ENCODE measurements at regions not wholly inside any gene's neighbourhood (a gene's known extent, or its start where the extent isn't known, plus 50 kb on each side); places are given as distances from the start of the nearest gene placed in this dataset.

DNA sequence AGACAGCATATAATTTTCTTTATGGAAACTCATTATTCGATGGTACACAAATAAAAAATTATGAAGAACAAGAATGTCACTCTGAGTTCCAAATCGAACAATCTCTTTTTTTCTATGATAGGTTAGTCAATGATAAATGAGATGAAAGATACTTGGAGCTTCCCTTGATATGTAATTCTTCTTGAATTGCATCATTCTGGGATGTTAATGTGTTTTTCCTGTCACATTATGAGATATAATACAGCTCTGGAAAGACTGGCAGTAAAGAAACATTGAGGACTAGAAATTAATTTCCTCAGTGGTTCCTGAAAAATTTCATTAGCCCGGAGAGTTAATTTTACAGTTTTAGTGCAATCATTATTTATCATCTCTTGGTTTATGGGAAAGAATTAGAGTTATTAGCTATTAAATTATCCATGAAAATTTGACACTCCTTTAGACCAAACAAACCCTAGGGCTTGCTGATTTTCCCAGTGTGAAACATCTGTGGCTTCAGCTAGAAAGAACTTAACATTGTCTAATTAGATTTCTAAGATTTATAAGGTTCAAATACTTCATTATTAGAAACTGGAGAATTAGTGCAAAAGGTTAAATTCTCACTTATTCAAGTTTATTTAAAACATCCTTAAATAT, 1546.6 kb upstream of the TENM3 start:
- no peak for DNase-seq (ENCODE audit: low read depth in 2 of 2)

DNA sequence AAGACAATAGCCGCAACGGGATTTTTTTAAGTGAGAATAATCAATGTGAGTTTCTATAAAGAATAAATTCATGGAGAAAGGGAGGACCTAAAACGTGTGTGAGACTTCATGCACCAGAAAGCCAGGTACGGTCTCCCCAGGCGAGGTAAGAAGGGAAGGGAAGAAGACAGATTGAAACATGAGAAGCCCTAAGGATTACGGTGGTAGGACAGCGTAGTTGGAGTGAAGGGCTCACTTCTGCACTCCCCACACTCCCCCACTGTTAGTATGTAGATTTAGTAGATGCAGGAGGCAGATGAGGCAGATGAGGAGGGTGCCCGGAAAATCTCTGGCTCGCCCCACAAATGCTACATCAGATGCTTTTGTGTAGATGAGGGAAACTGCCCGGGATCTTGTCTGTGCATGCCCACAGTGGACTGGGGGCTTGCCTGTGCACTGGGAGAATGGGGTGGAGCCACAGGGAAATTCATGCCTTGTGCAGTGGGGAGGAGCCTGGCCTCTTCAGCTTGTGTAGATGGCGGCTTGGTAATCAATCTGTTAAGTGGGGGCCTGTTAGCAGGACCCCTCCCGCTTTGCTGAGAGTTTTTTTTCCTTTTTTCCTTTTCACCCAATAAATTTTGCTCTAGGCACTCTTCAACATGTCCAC, 1544.5 kb upstream of the TENM3 start:
- no peak for DNase-seq (ENCODE audit: low read depth in 2 of 2)

DNA sequence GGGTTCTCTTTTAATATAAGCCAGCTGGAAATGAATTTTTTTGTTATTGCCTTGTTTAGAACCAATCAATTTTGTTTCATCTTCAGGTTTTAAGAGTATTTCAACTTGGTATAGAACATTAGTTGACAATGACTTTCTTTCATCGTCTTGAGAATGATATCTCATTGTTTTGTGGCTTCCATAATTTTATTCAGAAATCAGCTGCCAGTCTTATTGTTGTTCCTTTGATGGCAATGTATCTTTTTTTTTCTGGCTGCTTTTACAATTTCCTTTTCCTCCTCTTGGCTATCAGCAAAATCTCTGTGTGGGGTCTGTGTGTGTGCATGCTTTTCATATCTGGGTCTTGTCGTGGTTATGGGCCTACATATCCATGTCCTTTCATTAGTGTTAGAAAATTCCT, 1536.4 kb upstream of the TENM3 start:
- no peak for DNase-seq (ENCODE audit: low read depth in 2 of 2)

DNA sequence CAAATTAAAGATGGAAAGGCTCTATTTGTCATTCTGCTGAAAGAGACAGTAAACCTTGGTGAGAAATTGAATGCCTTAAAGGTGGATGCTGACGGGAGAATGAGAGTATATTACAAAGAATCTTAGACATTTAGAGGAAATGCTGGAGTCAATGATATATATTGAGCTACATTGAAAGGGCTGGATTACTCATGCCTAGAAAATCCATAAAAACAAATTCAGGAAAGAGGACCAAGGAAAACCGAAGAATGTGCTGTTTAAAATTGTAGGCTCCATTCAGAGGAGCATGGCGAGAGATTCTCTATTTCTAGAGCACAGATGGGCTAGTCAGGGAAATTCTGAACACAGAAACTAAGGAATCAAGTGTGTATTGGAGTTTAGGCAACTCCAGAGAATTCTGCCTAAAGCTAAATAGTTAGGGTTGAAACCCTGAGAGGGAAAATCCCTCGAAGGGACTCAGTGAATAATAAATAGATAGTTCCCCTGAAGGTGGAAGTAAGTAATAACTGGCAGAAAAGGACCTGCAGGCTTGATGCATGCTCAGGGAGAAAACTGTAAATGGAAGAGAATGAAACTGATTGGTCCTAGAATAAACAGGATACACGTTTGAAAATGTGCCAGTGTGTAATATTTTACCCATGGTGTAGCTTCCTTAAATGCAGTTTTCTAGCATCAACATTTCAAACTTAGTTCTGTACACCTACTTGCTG, 1532.4 kb upstream of the TENM3 start:
- DNase-seq (ENCODE audit: low read depth in 2 of 2) = no peak

DNA sequence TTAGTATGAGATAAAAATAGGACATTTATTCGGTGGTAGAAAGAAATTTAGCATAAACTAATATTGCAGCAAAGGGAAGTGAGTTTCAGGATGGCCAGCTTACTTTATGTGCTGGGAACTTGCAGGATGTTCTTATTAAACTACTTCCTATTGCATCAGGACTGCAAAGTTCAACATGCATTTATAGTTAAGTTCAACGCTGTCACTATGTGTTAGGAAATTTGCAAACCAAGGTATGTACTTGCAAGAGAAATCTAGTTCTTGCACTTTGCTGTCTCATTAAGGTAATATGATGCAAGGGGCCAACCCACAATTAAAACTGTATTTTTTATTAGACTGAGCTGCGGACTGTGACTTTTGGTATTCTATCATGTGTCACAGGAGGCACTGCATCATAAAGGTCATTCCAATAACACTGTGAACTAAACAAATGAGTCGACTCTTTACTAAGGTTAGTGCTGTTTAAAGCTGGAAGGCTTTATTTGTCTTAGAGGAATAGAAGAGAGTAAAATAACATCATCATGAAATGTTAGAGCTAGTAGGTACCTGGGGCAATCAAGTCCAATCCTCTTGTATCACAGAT, 1525.7 kb upstream of the TENM3 start:
- no peak for DNase-seq (ENCODE audit: low read depth in 2 of 2)

DNA sequence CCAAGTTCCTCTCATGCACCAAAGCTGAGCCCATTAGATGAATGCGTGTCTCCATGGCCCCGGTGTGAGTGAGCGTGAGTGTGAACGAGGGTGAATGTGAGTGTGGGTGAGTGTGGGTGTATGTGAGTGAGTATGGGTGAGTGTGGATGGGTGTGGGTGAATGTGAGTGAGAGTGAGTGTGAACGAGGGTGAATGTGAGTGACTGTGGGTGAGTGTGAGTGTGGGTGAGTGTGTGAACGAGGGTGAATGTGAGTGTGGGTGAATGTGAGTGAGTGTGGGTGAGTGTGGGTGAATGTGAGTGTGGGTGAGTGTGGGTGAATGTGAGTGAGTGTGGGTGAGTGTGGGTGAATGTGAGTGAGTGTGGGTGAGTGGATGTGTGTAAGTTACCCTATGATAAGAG, 1521.8 kb upstream of the TENM3 start:
- no peak for DNase-seq (ENCODE audit: low read depth in 2 of 2)

DNA sequence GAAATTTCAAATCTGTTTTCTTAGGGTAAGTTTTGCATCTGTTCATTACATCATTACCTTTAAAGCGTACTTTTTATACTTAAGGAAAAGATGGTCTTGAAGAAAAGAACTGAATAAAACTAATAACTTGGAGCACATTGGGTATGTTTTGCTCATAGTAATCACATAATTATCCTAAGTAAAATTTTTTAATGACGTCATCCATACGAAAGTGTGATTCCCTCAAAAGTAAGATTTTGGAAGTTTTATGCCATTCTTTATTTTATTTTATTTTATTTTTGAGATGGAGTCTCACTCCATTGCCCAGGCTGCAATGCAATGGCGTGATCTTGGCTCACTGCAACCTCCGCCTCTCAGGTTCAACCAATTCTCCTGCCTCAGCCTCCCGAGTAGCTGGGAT, 1516.6 kb upstream of the TENM3 start:
- DNase-seq (ENCODE audit: low read depth in 2 of 2) = no peak

DNA sequence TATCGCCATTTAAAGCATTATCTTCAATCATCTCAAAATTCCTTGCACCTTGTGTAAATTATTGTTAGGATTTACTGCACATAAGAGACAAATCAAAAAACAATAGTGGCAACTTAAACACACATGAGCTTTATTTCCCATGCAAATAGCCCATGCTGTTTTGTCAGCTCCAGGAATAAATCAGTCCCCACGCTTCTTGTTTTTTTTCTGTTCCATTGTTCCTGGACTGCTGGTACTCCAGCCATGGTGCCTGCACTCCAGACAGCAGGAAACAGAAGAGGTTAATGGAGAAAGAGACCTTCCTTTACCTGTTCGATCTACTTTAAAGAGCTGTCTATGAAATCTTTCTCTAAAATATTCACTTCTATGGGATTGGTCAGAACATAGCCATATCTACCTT, 1515.7 kb upstream of the TENM3 start:
- no peak for DNase-seq (ENCODE audit: low read depth in 2 of 2)

DNA sequence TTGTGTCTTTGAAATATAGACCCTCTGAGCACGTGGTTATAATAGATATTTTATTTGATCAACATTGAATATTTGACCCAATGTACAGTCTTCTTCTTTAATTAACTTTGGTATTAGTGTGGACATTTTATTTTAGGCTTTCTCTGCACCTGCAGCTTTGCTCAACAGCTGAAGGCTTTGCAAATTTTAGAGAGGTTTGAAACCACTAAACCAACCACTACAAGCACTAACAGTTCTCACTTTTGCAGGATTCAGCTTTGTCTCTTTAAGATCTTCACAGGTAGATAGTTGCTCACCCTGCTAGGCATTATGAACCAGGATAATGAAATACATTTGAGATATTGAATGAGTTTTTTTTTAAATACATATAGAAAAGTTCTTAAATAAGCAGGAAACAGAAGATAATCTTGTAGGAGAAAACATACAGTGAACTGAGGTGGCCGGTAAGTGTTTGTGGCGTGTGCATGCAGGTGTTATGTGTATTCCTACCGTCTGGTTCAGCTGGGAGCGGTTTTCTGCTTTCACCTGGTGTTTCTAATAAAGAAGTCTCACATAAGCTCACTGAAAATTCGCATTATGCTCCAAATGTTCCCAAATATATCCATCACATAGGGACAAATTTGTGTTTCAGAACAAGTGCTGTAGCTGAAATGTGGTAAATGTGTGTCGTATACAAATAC, 1508.3 kb upstream of the TENM3 start:
- no peak for DNase-seq (ENCODE audit: low read depth in 2 of 2)

DNA sequence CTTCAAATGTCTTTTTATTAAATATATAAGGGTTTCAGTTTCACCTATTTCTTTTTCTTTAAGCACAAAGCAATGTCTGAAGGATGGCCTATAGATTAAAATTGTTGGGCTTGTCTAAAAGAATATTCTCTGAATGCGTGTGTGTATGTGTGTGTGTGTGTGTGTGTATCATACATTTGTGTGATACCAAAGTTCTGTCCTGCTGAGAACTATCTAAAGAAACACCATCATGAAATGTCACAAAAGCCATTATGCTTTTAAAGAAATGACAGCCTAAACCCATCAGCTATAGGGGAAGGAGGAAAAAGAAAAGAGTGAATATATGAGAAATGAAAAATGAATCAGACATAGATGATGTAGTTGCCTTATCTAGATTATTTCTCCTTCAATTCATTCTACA, 1501.5 kb upstream of the TENM3 start:
- DNase-seq (ENCODE audit: low read depth in 2 of 2) = no peak

DNA sequence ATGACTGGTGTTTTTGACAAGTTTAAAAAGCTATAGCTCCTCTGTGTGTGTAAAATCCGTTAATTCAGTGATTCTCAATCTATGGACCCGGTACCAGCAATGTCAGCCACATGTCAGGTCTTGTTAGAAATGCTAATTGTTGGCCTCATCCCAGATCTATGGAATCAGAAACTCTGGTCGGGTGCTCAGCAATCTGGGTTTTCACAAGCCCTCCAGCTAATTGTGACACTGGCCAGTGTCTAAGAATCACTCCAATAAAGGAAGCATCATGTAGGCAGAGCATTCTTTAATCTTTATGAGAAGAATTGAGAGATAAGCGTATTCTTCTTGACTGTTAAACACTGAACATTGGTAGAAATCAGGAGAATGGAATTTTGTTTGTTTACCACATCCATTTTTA, 1498.2 kb upstream of the TENM3 start:
- no peak for DNase-seq (ENCODE audit: low read depth in 2 of 2)

DNA sequence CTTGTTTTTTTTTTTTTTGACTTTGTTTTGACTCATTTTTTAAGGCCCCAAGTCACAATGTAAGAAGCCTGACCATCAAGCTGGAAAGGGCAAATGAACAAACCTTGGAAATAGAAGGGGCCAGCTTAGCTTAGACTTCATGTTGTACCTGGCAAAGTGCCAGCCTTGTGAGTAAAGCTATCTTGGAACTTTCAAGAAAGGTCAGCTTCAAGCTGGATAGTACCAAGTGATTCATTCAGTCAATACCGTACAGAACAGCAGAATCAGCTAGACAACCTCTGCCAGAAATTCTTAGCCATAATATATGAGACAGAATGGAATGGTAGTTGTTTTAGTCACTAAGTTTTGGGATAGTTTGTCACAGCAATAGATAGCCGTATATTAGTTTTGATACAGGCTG, 1492.2 kb upstream of the TENM3 start:
- no peak for DNase-seq (ENCODE audit: low read depth in 2 of 2)

DNA sequence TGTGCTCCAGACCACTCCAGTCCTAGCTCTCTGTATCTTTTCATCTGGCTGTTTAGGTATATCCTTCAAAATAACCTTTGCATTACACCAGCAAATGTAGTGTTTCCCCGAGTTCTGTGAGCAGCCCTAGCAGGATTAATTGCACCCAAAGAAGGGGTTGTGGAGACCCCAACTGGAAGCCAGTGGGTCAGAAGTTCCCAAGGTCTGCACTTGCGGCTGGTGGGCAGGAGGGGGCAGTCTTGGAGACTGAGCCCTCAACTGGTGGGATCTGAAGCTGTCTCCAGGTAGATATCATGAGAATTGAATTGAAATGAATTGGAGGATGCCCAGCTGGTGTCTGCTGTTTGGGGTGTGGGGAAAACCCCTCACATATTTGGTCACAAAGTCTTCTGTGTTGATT, 1485.3 kb upstream of the TENM3 start:
- no peak for DNase-seq (ENCODE audit: low read depth in 2 of 2)

DNA sequence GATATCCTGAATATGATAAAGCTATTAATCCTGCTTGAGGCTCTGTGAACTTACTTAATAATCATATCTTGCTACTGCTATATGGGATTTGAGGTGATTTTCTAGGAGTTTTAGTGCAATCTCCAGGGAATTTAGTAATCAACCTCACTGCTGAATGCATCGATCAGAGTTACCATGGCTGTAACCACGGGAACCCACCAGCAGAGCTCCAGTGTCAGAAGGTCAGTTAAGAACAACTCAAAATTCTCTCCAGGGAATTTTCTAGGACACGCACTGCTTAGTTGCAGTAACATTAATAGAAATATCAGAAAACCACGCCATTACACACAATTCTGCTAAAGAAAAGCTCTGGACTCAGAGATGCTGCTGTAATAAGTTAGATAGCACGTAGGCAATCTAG, 1477.2 kb upstream of the TENM3 start:
- no peak for DNase-seq (ENCODE audit: low read depth in 2 of 2)

DNA sequence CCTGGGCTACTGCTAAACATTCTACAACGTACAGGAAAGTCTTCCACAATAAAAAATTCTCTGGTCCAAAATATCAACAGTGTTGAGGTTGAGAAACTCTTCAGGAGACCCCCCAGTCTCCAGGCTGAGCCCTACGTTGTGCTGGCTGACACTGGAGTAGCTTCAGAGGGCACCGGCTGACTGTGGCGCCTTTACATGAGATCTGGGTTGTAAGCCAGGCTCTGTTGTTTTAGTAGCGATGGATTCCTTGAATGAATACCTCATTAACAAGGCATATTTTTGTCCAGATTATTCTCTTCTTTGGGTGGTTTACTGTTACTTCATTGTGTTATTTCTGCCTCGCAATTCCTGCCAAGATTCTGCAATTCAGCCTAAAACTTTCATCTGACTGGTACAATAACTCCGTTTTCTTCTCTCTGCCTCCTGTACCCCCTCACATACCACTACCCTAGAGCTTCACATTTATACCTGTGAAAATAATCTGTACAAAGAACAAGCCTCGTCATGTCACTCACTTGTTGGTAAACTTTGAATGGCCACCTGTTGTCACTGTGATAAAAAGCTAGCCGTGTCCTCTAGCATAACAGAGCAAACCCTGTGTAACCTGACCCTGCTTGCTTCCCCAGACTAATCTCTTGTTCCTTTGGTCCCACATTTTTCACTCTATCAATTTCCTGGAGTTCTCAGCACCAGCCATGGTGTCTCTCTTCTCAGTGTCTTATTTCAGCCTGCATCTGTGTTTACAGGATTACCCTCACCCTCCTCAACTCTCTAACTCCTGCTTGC, 1476.1 kb upstream of the TENM3 start:
- DNase-seq (ENCODE audit: low read depth in 2 of 2) = no peak

DNA sequence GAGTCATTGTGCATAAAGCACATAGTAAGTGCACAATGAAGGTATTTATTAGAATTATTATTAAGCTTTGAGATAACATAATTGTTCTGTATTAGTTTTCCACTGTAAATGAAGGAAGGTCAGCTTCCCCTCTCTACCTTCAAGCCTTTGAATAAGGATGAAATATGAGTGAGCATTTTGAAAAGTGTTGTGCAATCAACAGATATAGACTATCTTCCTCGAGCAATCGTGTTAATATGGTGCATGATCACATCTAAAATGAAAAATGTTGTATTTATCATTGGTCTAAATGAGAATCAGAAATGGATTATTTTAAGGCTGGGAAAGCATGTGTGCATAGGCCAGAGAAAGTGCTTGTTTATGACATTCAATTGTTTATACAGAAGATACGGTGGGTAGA, 1474.6 kb upstream of the TENM3 start:
- DNase-seq (ENCODE audit: low read depth in 2 of 2) = no peak

DNA sequence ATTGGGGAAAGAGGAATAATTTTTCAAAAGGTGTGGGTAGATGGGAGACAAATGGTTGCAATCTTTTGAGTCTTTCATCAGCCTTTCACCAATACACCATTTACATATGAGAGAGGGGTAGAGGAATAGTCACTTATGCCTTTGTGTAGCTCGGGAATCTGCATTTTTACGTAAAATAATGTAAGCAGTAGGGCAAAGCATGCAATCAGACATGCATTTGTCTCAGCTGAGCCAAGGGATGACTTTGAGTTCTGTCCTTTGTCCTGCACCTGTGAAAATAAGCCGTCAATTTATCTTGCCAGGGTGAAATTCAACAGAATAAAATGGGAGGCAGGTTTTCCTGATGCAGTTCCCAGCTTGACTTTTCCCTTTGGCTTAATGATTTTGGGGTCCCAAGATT, 1473.4 kb upstream of the TENM3 start:
- DNase-seq (ENCODE audit: low read depth in 2 of 2) = no peak

DNA sequence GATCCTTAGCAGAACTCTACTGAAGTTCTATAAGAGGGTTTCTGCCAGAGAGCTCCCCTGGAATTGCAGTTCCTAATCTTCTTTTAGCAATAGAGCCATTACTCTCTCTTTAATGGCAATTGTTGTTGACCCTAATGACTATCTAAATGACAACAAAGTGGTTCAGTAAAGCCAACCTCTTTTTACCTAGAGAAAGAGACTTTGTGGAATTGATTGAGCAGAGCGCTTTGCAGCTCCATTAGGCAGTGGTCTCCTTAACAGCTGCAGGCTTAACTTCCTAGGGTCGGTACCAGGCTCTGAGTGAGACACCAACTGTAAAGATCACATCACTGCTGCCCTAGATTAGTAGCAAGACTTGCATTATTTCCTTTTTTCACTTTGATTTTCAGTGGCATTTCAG, 1472.9 kb upstream of the TENM3 start:
- no peak for DNase-seq (ENCODE audit: low read depth in 2 of 2)

DNA sequence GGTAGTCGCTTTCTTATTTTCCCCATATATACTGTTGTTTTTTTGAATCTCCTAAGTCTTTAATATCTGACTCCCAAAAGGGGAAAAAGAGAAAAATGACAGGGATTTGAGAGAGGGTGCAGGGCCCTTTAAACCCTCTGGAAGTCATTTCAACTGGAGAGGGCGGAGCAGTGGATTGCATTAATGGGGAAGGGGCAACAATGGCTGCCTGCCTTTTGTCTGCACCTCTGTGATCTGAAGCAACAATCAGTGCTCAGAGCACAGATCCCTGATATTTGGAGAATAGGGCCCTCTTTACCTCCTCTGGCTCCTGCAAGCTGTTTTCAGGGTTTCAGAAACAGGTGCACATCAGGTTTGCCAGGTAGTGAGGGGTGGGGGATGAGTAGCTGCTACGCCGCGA, 1458.3 kb upstream of the TENM3 start:
- DNase-seq (ENCODE audit: low read depth in 2 of 2) = no peak

DNA sequence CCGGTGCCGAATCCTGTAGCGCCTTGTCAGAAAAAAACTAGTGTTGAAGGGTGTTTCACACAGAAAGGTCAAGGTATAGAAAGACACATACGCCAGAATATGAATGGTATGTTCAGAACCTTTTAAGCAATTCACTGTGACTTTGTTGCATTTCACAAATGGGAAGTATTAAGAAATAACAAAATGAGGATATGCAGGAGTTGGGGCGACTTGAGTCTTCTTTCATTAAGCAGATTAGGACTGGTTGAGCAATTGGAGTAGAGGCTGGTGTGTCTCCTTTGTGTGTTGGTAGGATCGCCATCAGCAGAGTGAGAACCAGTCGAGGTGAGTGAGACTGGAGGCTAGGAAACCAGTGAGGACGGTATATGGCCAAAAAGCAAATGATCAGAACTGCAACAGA, 1454.5 kb upstream of the TENM3 start:
- DNase-seq (ENCODE audit: low read depth in 2 of 2) = no peak

DNA sequence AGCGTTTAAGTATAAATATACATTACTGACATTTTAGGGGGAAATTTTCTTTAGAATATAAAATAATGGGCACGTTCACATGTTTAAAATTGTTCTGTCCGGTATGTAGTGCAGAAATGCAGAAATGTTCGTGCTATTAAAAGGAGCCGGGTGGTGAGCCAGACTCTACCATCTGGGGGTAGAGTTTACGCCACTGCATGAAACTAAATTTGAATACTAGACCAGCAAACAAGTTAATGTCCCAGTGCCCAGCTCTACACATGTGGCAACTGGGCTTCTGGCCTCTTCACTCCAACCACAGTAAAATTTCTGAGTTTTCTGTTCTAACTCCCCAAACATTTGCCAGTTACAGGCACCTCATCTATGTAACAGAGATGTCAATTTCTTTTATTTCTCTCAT, 1453.3 kb upstream of the TENM3 start:
- DNase-seq (ENCODE audit: low read depth in 2 of 2) = no peak

DNA sequence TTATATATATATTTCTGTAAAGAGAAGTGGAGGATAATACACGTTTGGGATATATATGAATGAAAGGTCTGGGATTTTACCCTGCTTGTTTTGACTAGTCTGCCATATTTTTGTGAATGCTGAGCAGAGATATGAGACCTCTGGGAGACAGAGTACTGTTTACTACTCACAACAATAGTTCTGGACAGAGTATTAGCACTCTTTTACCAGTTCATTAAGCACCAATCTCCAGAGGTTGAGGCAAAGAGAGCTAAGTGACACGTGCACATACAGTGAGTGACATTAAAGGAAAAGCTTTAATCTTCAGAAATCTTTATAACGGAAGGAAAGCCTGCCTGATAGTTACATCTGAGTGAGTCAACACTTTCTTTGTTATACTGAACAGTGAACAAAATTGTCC, 1452.7 kb upstream of the TENM3 start:
- DNase-seq (ENCODE audit: low read depth in 2 of 2) = no peak

Measured in stimulated activated CD4-positive, alpha-beta T cell treated with anti-CD3 and anti-CD28 coated beads, Interleukin-1b, Interleukin-23, amount 100 ng/mL, for 4 hours (primary cell).